Lower lobe of right lung (tissue), 2 donors: ENCODE measurements at regions not wholly inside any gene's neighbourhood (a gene's known extent, or its start where the extent isn't known, plus 50 kb on each side); places are given as distances from the start of the nearest gene placed in this dataset.
A peak's percentile ranks its signal among the peaks of the same experiment; 100 is the strongest.

ENCODE experiments used
- ATAC-seq, 2 donors: fragments of 200-7000 bp; cut with Tn5 transposase; one replicate each; pipeline ENCODE4 v1.9.1; 2020 to 2022; ENCODE audit warnings: mild to moderate bottlenecking in 2 of 2, moderate library complexity in 2 of 2
- DNase-seq: peaks from one replicate; pipeline ENCODE4 v3.0.0-alpha.2; 2020
- H3K27ac ChIP-seq: fragments of 200-600 bp; one replicate; pipeline ENCODE4 v1.8.0; 2022
- H3K27me3 ChIP-seq: fragments of 200-600 bp; one replicate; pipeline ENCODE4 v1.8.0; 2022; ENCODE audit warnings: low read depth
- H3K36me3 ChIP-seq: fragments of 200-600 bp; one replicate; pipeline ENCODE4 v1.8.0; 2022; ENCODE audit warnings: mild to moderate bottlenecking
- H3K4me1 ChIP-seq: fragments of 200-600 bp; one replicate; pipeline ENCODE4 v1.8.0; 2022
- H3K4me3 ChIP-seq: fragments of 200-600 bp; one replicate; pipeline ENCODE4 v1.8.0; 2022; ENCODE audit warnings: mild to moderate bottlenecking
- H3K9me3 ChIP-seq: fragments of 200-600 bp; one replicate; pipeline ENCODE4 v1.8.0; 2022
- CTCF ChIP-seq: fragments of 200-600 bp; IDR thresholded peaks from one replicate; pipeline ENCODE4 v1.8.0; 2022; ENCODE audit warnings: antibody characterized with exemption, mild to moderate bottlenecking
- intact Hi-C: fragments of 100-400 bp; cut with DNase I; formaldehyde crosslinking; loops from one replicate; pipeline ENCODE4 v1.11.0; 2022
- donor health status: DM: no; HTN: yes; CAD: no; lungs with severe emphysema.

GRCh38 chr7:132713893-132714292, 137.6 kb upstream of the PLXNA4 start:
- Histone ChIP-seq H3K27me3 (no peaks in the 10 kb centered on the region), H3K36me3 (no peaks in the 10 kb centered on the region), H3K27ac (no peak overlapping the region), H3K9me3 (no peaks in the 10 kb centered on the region), H3K4me1 (no peaks in the 10 kb centered on the region), H3K4me3 (no peak overlapping the region)
- no peak for TF ChIP-seq CTCF
- intact Hi-C loops = no loop called here
- ATAC-seq (no peak), DNase-seq (no peak)

- intact Hi-C loops = no loop called here
- Histone ChIP-seq H3K4me1 (no peaks in the 10 kb centered on the region), H3K27ac (no peak overlapping the region), H3K36me3 (no peaks in the 10 kb centered on the region), H3K27me3 (no peaks in the 10 kb centered on the region), H3K4me3 (no peak overlapping the region), H3K9me3 (no peaks in the 10 kb centered on the region)
- DNase-seq = no peak
- TF ChIP-seq CTCF = peak; percentile 38
- ATAC-seq = no peak
Measured at GRCh38 chr7:132709971-132710567, 133.8 kb upstream of the PLXNA4 start.

GRCh38 chr7:132708470-132708869, 132.2 kb upstream of the PLXNA4 start:
- no peak for ATAC-seq
- Histone ChIP-seq H3K27ac (no peak overlapping the region), H3K4me1 (no peaks in the 10 kb centered on the region), H3K9me3 (no peaks in the 10 kb centered on the region), H3K27me3 (no peaks in the 10 kb centered on the region), H3K36me3 (no peaks in the 10 kb centered on the region), H3K4me3 (no peak overlapping the region)
- DNase-seq = no peak
- no peak for TF ChIP-seq CTCF
- intact Hi-C loops = no loop called here

- H3K36me3 ChIP-seq = no peaks in the 10 kb centered on the region
- ATAC-seq (no peak), DNase-seq (no peak)
- no peak for TF ChIP-seq CTCF
- intact Hi-C loops = no loop called here
- no peaks in the 10 kb centered on the region for H3K27me3 ChIP-seq
- no peak overlapping the region for H3K4me3 ChIP-seq
- H3K9me3 ChIP-seq = no peaks in the 10 kb centered on the region
- no peaks in the 10 kb centered on the region for H3K4me1 ChIP-seq
- H3K27ac ChIP-seq = no peak overlapping the region
Measured at GRCh38 chr7:132705146-132705545, 128.9 kb upstream of the PLXNA4 start.

- H3K27me3 ChIP-seq = no peaks in the 10 kb centered on the region
- no peak overlapping the region for H3K4me3 ChIP-seq
- no peaks in the 10 kb centered on the region for H3K4me1 ChIP-seq
- ATAC-seq (no peak), DNase-seq (no peak)
- H3K9me3 ChIP-seq = no peaks in the 10 kb centered on the region
- no peak for TF ChIP-seq CTCF
- H3K36me3 ChIP-seq = no peaks in the 10 kb centered on the region
- intact Hi-C loops = no loop called here
- no peak overlapping the region for H3K27ac ChIP-seq
Measured at GRCh38 chr7:132703742-132704141, 127.5 kb upstream of the PLXNA4 start.

- no peak for TF ChIP-seq CTCF
- Histone ChIP-seq H3K27ac (no peak overlapping the region), H3K27me3 (no peaks in the 10 kb centered on the region), H3K4me1 (no peaks in the 10 kb centered on the region), H3K4me3 (no peak overlapping the region), H3K36me3 (no peaks in the 10 kb centered on the region), H3K9me3 (no peaks in the 10 kb centered on the region)
- intact Hi-C loops = no loop called here
- DNase-seq = no peak
- ATAC-seq = no peak
Measured at GRCh38 chr7:132697003-132697402, 120.7 kb upstream of the PLXNA4 start.
